Breast epithelium (tissue), 3 donors: ENCODE measurements at regions not wholly inside any gene's neighbourhood (a gene's known extent, or its start where the extent isn't known, plus 50 kb on each side); places are given as distances from the start of the nearest gene placed in this dataset.

Experiments used
- POLR2A ChIP-seq: fragments of 450-650 bp; IDR thresholded peaks from one replicate; pipeline ENCODE4 v1.6.1; 2016; ENCODE audit warnings: antibody characterized with exemption, mild to moderate bottlenecking, moderate library complexity
- TF ChIP-seq, protein P1 (sequence below), 3 donors: fragments of 450-650 bp; IDR thresholded peaks; one replicate each; pipeline ENCODE4 v1.5.1; 2016 to 2017; ENCODE audit warnings: antibody characterized with exemption in 3 of 3, mild to moderate bottlenecking in 3 of 3, moderate library complexity in 3 of 3

DNA sequence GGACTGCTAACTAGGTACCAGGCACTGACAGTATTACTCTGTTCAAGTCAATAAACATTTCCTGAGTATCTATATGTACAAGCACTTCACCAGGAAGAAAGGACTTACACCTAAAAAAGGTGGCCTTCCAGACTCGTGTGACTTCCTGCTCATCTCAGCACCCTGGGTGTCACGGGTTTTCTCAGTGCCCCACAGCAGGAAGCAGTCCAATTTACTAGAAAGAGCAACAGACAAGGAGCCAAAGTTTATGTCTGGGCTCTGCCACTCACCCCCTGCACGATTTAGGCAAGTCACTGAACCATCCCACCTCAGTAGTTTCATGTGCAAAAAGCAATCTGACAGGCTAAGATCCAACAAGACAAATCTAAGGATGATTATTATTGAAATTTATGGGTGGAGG, 92.4 kb downstream of the TMEM215 start:
- TF ChIP-seq, protein P1, sequence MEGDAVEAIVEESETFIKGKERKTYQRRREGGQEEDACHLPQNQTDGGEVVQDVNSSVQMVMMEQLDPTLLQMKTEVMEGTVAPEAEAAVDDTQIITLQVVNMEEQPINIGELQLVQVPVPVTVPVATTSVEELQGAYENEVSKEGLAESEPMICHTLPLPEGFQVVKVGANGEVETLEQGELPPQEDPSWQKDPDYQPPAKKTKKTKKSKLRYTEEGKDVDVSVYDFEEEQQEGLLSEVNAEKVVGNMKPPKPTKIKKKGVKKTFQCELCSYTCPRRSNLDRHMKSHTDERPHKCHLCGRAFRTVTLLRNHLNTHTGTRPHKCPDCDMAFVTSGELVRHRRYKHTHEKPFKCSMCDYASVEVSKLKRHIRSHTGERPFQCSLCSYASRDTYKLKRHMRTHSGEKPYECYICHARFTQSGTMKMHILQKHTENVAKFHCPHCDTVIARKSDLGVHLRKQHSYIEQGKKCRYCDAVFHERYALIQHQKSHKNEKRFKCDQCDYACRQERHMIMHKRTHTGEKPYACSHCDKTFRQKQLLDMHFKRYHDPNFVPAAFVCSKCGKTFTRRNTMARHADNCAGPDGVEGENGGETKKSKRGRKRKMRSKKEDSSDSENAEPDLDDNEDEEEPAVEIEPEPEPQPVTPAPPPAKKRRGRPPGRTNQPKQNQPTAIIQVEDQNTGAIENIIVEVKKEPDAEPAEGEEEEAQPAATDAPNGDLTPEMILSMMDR (IDR thresholded peaks at IDR 0.05) = no peak
- TF ChIP-seq POLR2A = no peak
